Activated T-cell treated with anti-CD3 and anti-CD28 coated beads, Interleukin-2, amount 50 U/mL, for 24 hours (primary cell): ENCODE measurements at regions not wholly inside any gene's neighbourhood (a gene's known extent, or its start where the extent isn't known, plus 50 kb on each side); places are given as distances from the start of the nearest gene placed in this dataset.

Experiments used
- DNase-seq: peaks from one replicate; pipeline ENCODE4 v3.0.0-alpha.2; 2020
- H3K27ac Mint-ChIP-seq: 2 replicates; pipeline ENCODE4 v1.8.0; 2020; ENCODE audit warnings: mild to moderate bottlenecking, mixed read lengths
- H3K27me3 Mint-ChIP-seq: 2 replicates; pipeline ENCODE4 v1.8.0; 2020; ENCODE audit warnings: mixed read lengths
- H3K36me3 Mint-ChIP-seq: 2 replicates; pipeline ENCODE4 v1.8.0; 2020; ENCODE audit warnings: low read depth, mixed read lengths
- H3K4me1 Mint-ChIP-seq: 2 replicates; pipeline ENCODE4 v1.8.0; 2020; ENCODE audit warnings: low read depth, mixed read lengths
- H3K4me3 Mint-ChIP-seq: 2 replicates; pipeline ENCODE4 v1.8.0; 2020; ENCODE audit warnings: mild to moderate bottlenecking, moderate library complexity, mixed read lengths
- H3K9me3 Mint-ChIP-seq: 2 replicates; pipeline ENCODE4 v1.8.0; 2020; ENCODE audit warnings: mixed read lengths

- Mint-ChIP-seq H3K27ac (no peak overlapping the region), H3K4me3 (no peak overlapping the region), H3K9me3 (no peaks in the 10 kb centered on the region), H3K27me3 (peaks cover 12% of the 10 kb centered on the region), H3K36me3 (no peaks in the 10 kb centered on the region), H3K4me1 (no peaks in the 10 kb centered on the region)
- DNase-seq, result no peak
Measured at GRCh38 chr13:109380457-109380856, 405.9 kb downstream of the IRS2 start.

- Mint-ChIP-seq H3K4me1 (no peaks in the 10 kb centered on the region), H3K36me3 (no peaks in the 10 kb centered on the region), H3K9me3 (no peaks in the 10 kb centered on the region), H3K4me3 (no peak overlapping the region), H3K27me3 (peaks cover 13% of the 10 kb centered on the region), H3K27ac (no peak overlapping the region)
- no peak for DNase-seq
Measured at GRCh38 chr13:109379930-109380329, 406.5 kb downstream of the IRS2 start.

- peaks cover 22% of the 10 kb centered on the region for H3K27me3 Mint-ChIP-seq
- H3K4me1 Mint-ChIP-seq, result no peaks in the 10 kb centered on the region
- H3K9me3 Mint-ChIP-seq, result no peaks in the 10 kb centered on the region
- H3K27ac Mint-ChIP-seq, result no peak overlapping the region
- H3K36me3 Mint-ChIP-seq, result no peaks in the 10 kb centered on the region
- H3K4me3 Mint-ChIP-seq, result no peak overlapping the region
- no peak for DNase-seq
Measured at GRCh38 chr13:109376936-109377335, 409.4 kb downstream of the IRS2 start.

DNA sequence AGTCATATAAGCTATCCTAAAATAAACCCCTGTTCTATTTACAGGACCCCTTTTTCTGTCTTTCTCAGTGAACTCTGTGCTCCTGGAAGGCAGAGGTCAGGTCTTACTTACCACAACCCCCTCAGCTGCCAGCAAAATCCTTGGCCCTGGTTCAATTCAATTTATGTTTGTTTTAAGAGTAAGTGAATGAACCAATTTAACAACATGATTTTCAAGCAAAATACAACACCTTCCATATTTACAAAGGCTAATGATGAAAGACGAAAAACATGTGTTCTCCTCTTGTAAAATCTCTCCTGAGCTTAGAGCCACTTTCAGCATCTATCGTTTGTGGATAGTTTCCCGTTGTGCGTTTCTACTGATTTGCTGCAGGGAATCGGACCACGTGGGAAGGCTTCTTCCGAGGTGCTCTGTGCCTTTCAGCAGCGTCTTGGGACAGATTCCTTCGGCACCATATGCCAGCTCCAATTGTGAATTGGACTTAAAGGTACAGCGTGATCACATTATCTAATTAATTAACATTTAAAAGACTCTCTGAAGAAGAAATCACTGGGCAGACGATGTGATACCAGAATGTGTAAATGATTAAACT, 411.7 kb downstream of the IRS2 start:
- no peak for DNase-seq
- Mint-ChIP-seq H3K9me3 (no peaks in the 10 kb centered on the region), H3K36me3 (no peaks in the 10 kb centered on the region), H3K27me3 (peaks cover 19% of the 10 kb centered on the region), H3K27ac (no peak overlapping the region), H3K4me3 (no peak overlapping the region), H3K4me1 (no peaks in the 10 kb centered on the region)

GRCh38 chr13:109372666-109373065, 413.7 kb downstream of the IRS2 start:
- Mint-ChIP-seq H3K27ac (no peak overlapping the region), H3K9me3 (no peaks in the 10 kb centered on the region), H3K4me1 (no peaks in the 10 kb centered on the region), H3K36me3 (no peaks in the 10 kb centered on the region), H3K27me3 (peaks cover 10% of the 10 kb centered on the region), H3K4me3 (no peak overlapping the region)
- no peak for DNase-seq

DNA sequence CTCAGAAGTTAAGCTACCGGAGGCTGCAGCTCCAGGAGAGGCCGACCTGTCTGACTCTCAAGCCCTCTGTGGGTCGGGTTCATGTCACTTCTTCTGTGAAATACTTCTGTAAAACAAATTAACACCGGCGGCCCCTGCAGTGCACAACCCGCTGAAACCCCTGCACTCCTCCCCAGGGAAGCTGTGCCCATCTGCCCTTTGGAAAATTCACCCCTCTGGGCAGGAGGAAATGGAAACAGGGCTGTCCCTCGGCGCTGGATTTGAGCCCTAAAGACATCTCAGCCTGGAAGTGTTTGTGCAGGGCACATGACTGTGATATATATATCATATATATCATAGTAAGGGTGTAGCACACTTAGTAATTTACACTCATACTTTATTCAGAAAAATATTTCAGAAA, 415.3 kb downstream of the IRS2 start:
- Mint-ChIP-seq H3K27ac (no peak overlapping the region), H3K4me3 (no peak overlapping the region), H3K4me1 (no peaks in the 10 kb centered on the region), H3K27me3 (peaks cover 10% of the 10 kb centered on the region), H3K9me3 (no peaks in the 10 kb centered on the region), H3K36me3 (no peaks in the 10 kb centered on the region)
- DNase-seq, result no peak

DNA sequence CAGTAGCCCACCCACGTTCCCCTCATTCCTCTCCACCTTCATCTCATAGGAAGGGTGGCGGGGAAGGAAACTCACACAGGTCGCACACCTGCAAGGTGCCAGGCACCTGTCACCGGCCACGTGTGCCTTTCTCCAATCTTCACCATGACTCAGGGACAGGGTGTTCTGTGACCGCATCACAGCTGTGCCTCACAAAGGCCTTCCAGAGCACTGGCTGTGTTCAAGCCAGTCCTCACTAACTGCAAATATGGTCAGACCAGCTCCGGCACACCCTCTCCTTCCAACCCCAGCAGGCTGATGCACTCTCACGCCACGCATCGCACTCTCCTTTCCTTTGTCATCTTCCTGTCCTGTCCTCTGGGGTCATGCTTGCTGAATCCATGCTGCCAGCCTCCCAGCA, 415.9 kb downstream of the IRS2 start:
- no peak for DNase-seq
- no peak overlapping the region for H3K27ac Mint-ChIP-seq
- H3K36me3 Mint-ChIP-seq, result no peaks in the 10 kb centered on the region
- H3K4me1 Mint-ChIP-seq, result no peaks in the 10 kb centered on the region
- no peak overlapping the region for H3K4me3 Mint-ChIP-seq
- peaks cover 10% of the 10 kb centered on the region for H3K27me3 Mint-ChIP-seq
- H3K9me3 Mint-ChIP-seq, result no peaks in the 10 kb centered on the region

- DNase-seq, result no peak
- no peaks in the 10 kb centered on the region for H3K4me1 Mint-ChIP-seq
- peaks cover 5% of the 10 kb centered on the region for H3K27me3 Mint-ChIP-seq
- H3K4me3 Mint-ChIP-seq, result no peak overlapping the region
- no peaks in the 10 kb centered on the region for H3K36me3 Mint-ChIP-seq
- H3K9me3 Mint-ChIP-seq, result no peaks in the 10 kb centered on the region
- H3K27ac Mint-ChIP-seq, result no peak overlapping the region
Measured at GRCh38 chr13:109369353-109370052, 416.9 kb downstream of the IRS2 start.

DNA sequence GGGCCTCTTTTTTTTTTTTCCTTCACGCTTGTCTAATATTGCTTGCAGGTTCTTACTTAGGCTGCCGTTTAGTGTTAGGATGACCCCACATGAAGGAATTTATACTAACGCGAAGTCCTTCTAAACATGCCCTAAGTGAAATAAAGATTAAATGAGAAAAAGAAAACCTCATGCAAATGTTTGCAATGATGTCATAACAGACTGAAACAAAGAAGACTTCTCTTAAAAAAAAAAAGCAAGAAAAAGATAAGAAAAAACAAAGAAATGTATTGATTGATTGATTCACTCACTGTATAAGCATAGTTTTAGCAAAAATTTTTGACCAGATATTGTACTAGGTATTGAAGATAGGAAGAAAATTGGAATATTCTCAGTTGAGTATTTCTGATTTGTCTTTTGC, 418.2 kb downstream of the IRS2 start:
- Mint-ChIP-seq H3K27ac (no peak overlapping the region), H3K4me3 (no peak overlapping the region), H3K4me1 (no peaks in the 10 kb centered on the region), H3K9me3 (no peaks in the 10 kb centered on the region), H3K36me3 (no peaks in the 10 kb centered on the region), H3K27me3 (peaks cover 5% of the 10 kb centered on the region)
- DNase-seq, result no peak

DNA sequence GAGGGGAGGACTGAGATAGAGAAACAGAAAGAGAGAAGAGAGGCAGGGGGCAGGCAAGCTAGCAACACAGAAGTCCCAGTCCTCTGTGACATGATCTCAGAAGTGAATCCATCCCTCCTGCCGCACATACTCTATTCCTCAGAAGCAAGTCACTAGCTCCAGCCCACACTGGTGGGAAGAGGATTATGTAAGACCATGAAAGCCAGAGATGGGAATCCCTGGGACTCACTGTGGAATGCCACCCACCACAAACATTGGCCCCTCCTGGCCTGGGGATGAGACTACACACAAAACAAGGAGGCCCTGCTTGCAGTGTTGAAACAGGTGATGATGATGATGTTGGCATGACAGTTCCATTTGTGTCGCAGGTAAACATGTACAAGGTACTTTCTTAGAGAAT, 419.9 kb downstream of the IRS2 start:
- no peaks in the 10 kb centered on the region for H3K4me1 Mint-ChIP-seq
- no peak overlapping the region for H3K4me3 Mint-ChIP-seq
- no peak for DNase-seq
- H3K36me3 Mint-ChIP-seq, result no peaks in the 10 kb centered on the region
- no peaks in the 10 kb centered on the region for H3K9me3 Mint-ChIP-seq
- no peak overlapping the region for H3K27ac Mint-ChIP-seq
- no peaks in the 10 kb centered on the region for H3K27me3 Mint-ChIP-seq

- Mint-ChIP-seq H3K9me3 (no peaks in the 10 kb centered on the region), H3K4me1 (no peaks in the 10 kb centered on the region), H3K36me3 (no peaks in the 10 kb centered on the region), H3K4me3 (no peak overlapping the region), H3K27ac (no peak overlapping the region), H3K27me3 (no peaks in the 10 kb centered on the region)
- no peak for DNase-seq
Measured at GRCh38 chr13:109363431-109363830, 423.0 kb downstream of the IRS2 start.

GRCh38 chr13:109362616-109363015, 423.8 kb downstream of the IRS2 start:
- Mint-ChIP-seq H3K27ac (no peak overlapping the region), H3K27me3 (no peaks in the 10 kb centered on the region), H3K4me3 (no peak overlapping the region), H3K4me1 (no peaks in the 10 kb centered on the region), H3K9me3 (no peaks in the 10 kb centered on the region), H3K36me3 (no peaks in the 10 kb centered on the region)
- DNase-seq, result no peak

- no peaks in the 10 kb centered on the region for H3K9me3 Mint-ChIP-seq
- no peak overlapping the region for H3K4me3 Mint-ChIP-seq
- no peaks in the 10 kb centered on the region for H3K27me3 Mint-ChIP-seq
- DNase-seq, result no peak
- H3K36me3 Mint-ChIP-seq, result no peaks in the 10 kb centered on the region
- no peak overlapping the region for H3K27ac Mint-ChIP-seq
- H3K4me1 Mint-ChIP-seq, result no peaks in the 10 kb centered on the region
Measured at GRCh38 chr13:109361562-109362289, 424.7 kb downstream of the IRS2 start.

DNA sequence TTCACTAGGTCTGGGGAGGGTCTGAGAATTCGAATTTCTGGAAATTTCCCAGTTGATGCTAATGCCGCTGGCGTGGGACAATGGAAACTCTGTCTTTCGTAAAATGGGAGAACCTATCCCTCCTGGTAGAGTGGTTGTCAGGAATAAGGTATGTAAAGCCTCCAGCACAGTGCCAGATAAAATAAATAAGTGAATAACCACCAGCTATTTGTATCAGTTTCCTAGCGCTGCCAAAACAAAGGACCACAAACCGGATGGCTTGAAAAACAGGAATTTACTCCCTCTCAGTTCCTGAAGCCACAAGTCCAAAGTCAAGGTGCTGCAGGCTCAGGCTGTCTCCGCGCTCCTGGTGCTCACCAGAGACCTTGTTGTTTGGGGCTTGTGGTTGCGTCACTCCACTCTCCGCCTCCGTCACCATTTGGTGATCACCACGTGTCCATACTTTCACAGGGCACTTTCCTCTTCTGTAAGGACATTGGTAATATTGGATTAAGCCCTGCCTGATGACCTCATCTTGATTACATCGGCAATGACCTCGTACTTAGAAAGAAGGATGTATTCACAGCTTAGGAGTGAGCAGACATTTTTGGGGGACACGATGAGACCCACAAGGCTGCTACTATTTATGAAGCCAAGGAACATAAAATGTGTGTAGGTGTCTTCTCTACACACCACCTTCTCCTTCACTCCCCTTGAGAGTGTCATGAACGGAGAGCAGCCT, 428.5 kb downstream of the IRS2 start:
- no peaks in the 10 kb centered on the region for H3K36me3 Mint-ChIP-seq
- H3K4me3 Mint-ChIP-seq, result no peak overlapping the region
- no peaks in the 10 kb centered on the region for H3K27me3 Mint-ChIP-seq
- H3K27ac Mint-ChIP-seq, result no peak overlapping the region
- no peaks in the 10 kb centered on the region for H3K9me3 Mint-ChIP-seq
- DNase-seq, result no peak
- H3K4me1 Mint-ChIP-seq, result no peaks in the 10 kb centered on the region
